CD14-positive monocyte (primary cell): ENCODE measurements at regions not wholly inside any gene's neighbourhood (a gene's known extent, or its start where the extent isn't known, plus 50 kb on each side); places are given as distances from the start of the nearest gene placed in this dataset.

ENCODE experiments used
- DNase-seq, 3 donors: peaks; one replicate each; pipeline ENCODE4 v3.0.0-alpha.2; 2011 to 2022
- H2AFZ ChIP-seq: 2 replicates; pipeline ENCODE4 v1.6.0; 2012; ENCODE audit warnings: mild to moderate bottlenecking, low read depth, low read length, inconsistent platforms; ENCODE audit not compliant: insufficient read depth, poor library complexity, severe bottlenecking
- H3K27ac ChIP-seq, 2 donors: 1 replicate in 1 of 2; 2 replicates in 1 of 2; pipeline ENCODE4 v1.5.1; 2012 to 2013; ENCODE audit warnings: low read length in 2 of 2, control low read depth in 1 of 2, inconsistent platforms in 1 of 2, low read depth in 1 of 2, mild to moderate bottlenecking in 1 of 2
- H3K27me3 ChIP-seq, 2 donors: one replicate each; pipeline versions ENCODE4 v1.6.0 to v1.6.1; 2011 to 2013; ENCODE audit warnings: low read length in 2 of 2; ENCODE audit not compliant: control insufficient read depth in 2 of 2, insufficient read depth in 2 of 2
- H3K36me3 ChIP-seq, 2 donors: replicated peaks in 1 of 2; 1 replicate in 1 of 2; 2 replicates in 1 of 2; pipeline versions ENCODE4 v1.5.1 to v1.6.1; 2012 to 2013; ENCODE audit warnings: low read length in 2 of 2, control low read depth in 1 of 2, inconsistent platforms in 1 of 2, mild to moderate bottlenecking in 1 of 2; ENCODE audit not compliant: insufficient read depth in 2 of 2, control insufficient read depth in 1 of 2
- H3K4me1 ChIP-seq, 2 donors: 1 replicate in 1 of 2; 2 replicates in 1 of 2; pipeline versions ENCODE4 v1.5.1 to v1.6.1; 2012 to 2013; ENCODE audit warnings: low read length in 2 of 2, control low read depth in 1 of 2, inconsistent platforms in 1 of 2, mild to moderate bottlenecking in 1 of 2, moderate library complexity in 1 of 2; ENCODE audit not compliant: insufficient read depth in 2 of 2, control insufficient read depth in 1 of 2
- H3K4me2 ChIP-seq: replicated peaks from 2 replicates; pipeline ENCODE3; 2012; ENCODE audit warnings: low read length, moderate library complexity, mild to moderate bottlenecking; ENCODE audit not compliant: poor library complexity, severe bottlenecking; ENCODE audit errors: extremely low read depth
- H3K4me3 ChIP-seq, 3 experiments: fragments of 200-600 bp in 1 of 3; sonication (generic) in 1 of 3; replicated peaks in 1 of 3; 1 replicate in 2 of 3; 2 replicates in 1 of 3; pipeline ENCODE4 v1.5.1; 2011 to 2013; ENCODE audit warnings: low read length in 3 of 3, mild to moderate bottlenecking in 3 of 3, control low read depth in 2 of 3, low read depth in 2 of 3, inconsistent platforms in 1 of 3, moderate library complexity in 1 of 3
- H3K79me2 ChIP-seq: 2 replicates; pipeline ENCODE4 v1.6.0; 2012; ENCODE audit warnings: mild to moderate bottlenecking, control low read depth, inconsistent platforms, low read length, moderate library complexity; ENCODE audit not compliant: insufficient read depth
- H3K9ac ChIP-seq: 2 replicates; pipeline ENCODE4 v1.6.0; 2017; ENCODE audit warnings: low read length, mild to moderate bottlenecking; ENCODE audit not compliant: insufficient read depth, poor library complexity, severe bottlenecking
- H3K9me3 ChIP-seq, 2 donors: replicated peaks in 1 of 2; 1 replicate in 1 of 2; 2 replicates in 1 of 2; pipeline versions ENCODE4 v1.5.1 to v1.6.1; 2012 to 2013; ENCODE audit warnings: low read length in 2 of 2, control low read depth in 1 of 2; ENCODE audit not compliant: control insufficient read depth in 1 of 2, insufficient read depth in 1 of 2
- H4K20me1 ChIP-seq: 2 replicates; pipeline ENCODE4 v1.6.0; 2012; ENCODE audit warnings: mild to moderate bottlenecking, low read length, control low read depth, moderate library complexity; ENCODE audit not compliant: insufficient read depth
- H3K27ac Mint-ChIP-seq, 7 donors: one replicate each; pipeline ENCODE4 v1.8.0; 2020; ENCODE audit warnings: mild to moderate bottlenecking in 7 of 7, mixed read lengths in 7 of 7, moderate library complexity in 6 of 7, inconsistent platforms in 2 of 7
- H3K27me3 Mint-ChIP-seq, 3 donors: one replicate each; pipeline ENCODE4 v1.8.0; 2021 to 2022; ENCODE audit warnings: low read depth in 3 of 3, mild to moderate bottlenecking in 3 of 3, mixed read lengths in 3 of 3, moderate library complexity in 3 of 3, inconsistent platforms in 1 of 3
- H3K36me3 Mint-ChIP-seq, 2 donors: one replicate each; pipeline ENCODE4 v1.8.0; 2020; ENCODE audit warnings: mixed read lengths in 2 of 2, inconsistent platforms in 1 of 2, mild to moderate bottlenecking in 1 of 2
- H3K4me1 Mint-ChIP-seq: one replicate; pipeline ENCODE4 v1.8.0; 2020; ENCODE audit warnings: mild to moderate bottlenecking, mixed read lengths
- H3K4me3 Mint-ChIP-seq, 2 donors: one replicate each; pipeline ENCODE4 v1.8.0; 2020; ENCODE audit warnings: mild to moderate bottlenecking in 2 of 2, mixed read lengths in 2 of 2, moderate library complexity in 1 of 2
- H3K9me3 Mint-ChIP-seq, 7 donors: one replicate each; pipeline ENCODE4 v1.8.0; 2020 to 2022; ENCODE audit warnings: mixed read lengths in 7 of 7, mild to moderate bottlenecking in 6 of 7, moderate library complexity in 6 of 7, inconsistent platforms in 2 of 7
- CTCF ChIP-seq: fragments of 200-600 bp; IDR thresholded peaks from one replicate; pipeline ENCODE4 v1.8.0; 2022; ENCODE audit warnings: antibody characterized with exemption, mild to moderate bottlenecking
- WGBS: methylation state at CpG from one replicate; pipeline ENCODE4 v1.1.5; 2013; ENCODE audit warnings: missing lambda C conversion rate; ENCODE audit not compliant: insufficient coverage; 5-methylcytosine and 5-hydroxymethylcytosine counted together
- intact Hi-C, 2 donors: fragments of 100-400 bp; cut with micrococcal nuclease; formaldehyde crosslinking; loops; one replicate each; pipeline versions ENCODE4 v1.15.0 to v1.15.1; 2023

- peak overlapping the region; percentile 22 to 96 (median 70) for H3K27ac Mint-ChIP-seq
- Histone ChIP-seq H3K4me3 (peak overlapping the region in 1 of 3 experiments; percentile 36), H3K36me3 (no peaks in the 10 kb centered on the region), H3K9ac (no peak overlapping the region), H3K27ac (peak overlapping the region in 1 of 2 donors; percentile 57), H2AFZ (no peak overlapping the region), H4K20me1 (no peaks in the 10 kb centered on the region), H3K4me2 (peak overlapping the region; percentile 44), H3K79me2 (no peaks in the 10 kb centered on the region), H3K4me1 (peaks cover 36 to 53% of the 10 kb centered on the region in 2 donors), H3K9me3 (no peaks in the 10 kb centered on the region), H3K27me3 (no peaks in the 10 kb centered on the region)
- TF ChIP-seq CTCF, result no peak
- no peaks in the 10 kb centered on the region for H3K36me3 Mint-ChIP-seq
- H3K27me3 Mint-ChIP-seq, result peaks cover 0 to under 1% (median 0%) of the 10 kb centered on the region in 3 donors
- H3K9me3 Mint-ChIP-seq, result no peaks in the 10 kb centered on the region
- peaks cover 34% of the 10 kb centered on the region for H3K4me1 Mint-ChIP-seq
- peak overlapping the region in 1 of 2 donors; percentile 66 for H3K4me3 Mint-ChIP-seq
- peak; percentile 50 to 72 (median 63) for DNase-seq
- intact Hi-C loops, result no loop called here
- WGBS, result 19% methylated on average over 5 of the region's 9 CpGs
Observed at GRCh38 chr1:182169203-182169602, 107.7 kb upstream of the ZNF648 start.

GRCh38 chr1:182166750-182167149 lies 105.2 kb upstream of the ZNF648 start:
- Mint-ChIP-seq H3K27ac (no peak overlapping the region), H3K4me1 (peaks cover 29% of the 10 kb centered on the region), H3K4me3 (no peak overlapping the region), H3K9me3 (no peaks in the 10 kb centered on the region), H3K36me3 (peaks cover 0 to 1% of the 10 kb centered on the region in 2 donors), H3K27me3 (peaks cover 0 to 3% (median 0%) of the 10 kb centered on the region in 3 donors)
- intact Hi-C loops, result no loop called here
- WGBS, result no CpG with 5 or more reads among the region's 1 CpG
- DNase-seq, result no peak
- Histone ChIP-seq H4K20me1 (no peaks in the 10 kb centered on the region), H3K9me3 (no peaks in the 10 kb centered on the region), H3K4me3 (no peak overlapping the region), H2AFZ (no peak overlapping the region), H3K27ac (no peak overlapping the region), H3K4me2 (no peak overlapping the region), H3K79me2 (no peaks in the 10 kb centered on the region), H3K27me3 (no peaks in the 10 kb centered on the region), H3K36me3 (no peaks in the 10 kb centered on the region), H3K4me1 (peaks cover 30 to 34% of the 10 kb centered on the region in 2 donors), H3K9ac (no peak overlapping the region)
- TF ChIP-seq CTCF, result no peak
